HUES6 (cell line): ENCODE measurements at regions not wholly inside any gene's neighbourhood (a gene's known extent, or its start where the extent isn't known, plus 50 kb on each side); places are given as distances from the start of the nearest gene placed in this dataset.

Source experiments
- H3K27ac ChIP-seq: 2 replicates; pipeline ENCODE4 v1.7.0; 2013; ENCODE audit warnings: low read depth, mild to moderate bottlenecking, low read length, inconsistent platforms
- H3K27me3 ChIP-seq: 2 replicates; pipeline ENCODE4 v1.6.1; 2013; ENCODE audit warnings: low read length; ENCODE audit not compliant: control insufficient read depth, insufficient read depth
- H3K36me3 ChIP-seq: 2 replicates; pipeline ENCODE4 v1.6.1; 2013; ENCODE audit warnings: low read length; ENCODE audit not compliant: control insufficient read depth, insufficient read depth
- H3K4me1 ChIP-seq: 2 replicates; pipeline ENCODE4 v1.6.1; 2013; ENCODE audit warnings: low read length; ENCODE audit not compliant: control insufficient read depth, insufficient read depth
- H3K4me3 ChIP-seq: 2 replicates; pipeline ENCODE4 v1.5.1; 2013; ENCODE audit warnings: low read depth, low read length
- H3K9ac ChIP-seq: one replicate; pipeline ENCODE4 v1.6.1; 2013; ENCODE audit warnings: mild to moderate bottlenecking, low read length
- H3K9me3 ChIP-seq: 2 replicates; pipeline ENCODE4 v1.6.1; 2013; ENCODE audit warnings: low read depth, low read length; ENCODE audit not compliant: control insufficient read depth, insufficient read depth

DNA sequence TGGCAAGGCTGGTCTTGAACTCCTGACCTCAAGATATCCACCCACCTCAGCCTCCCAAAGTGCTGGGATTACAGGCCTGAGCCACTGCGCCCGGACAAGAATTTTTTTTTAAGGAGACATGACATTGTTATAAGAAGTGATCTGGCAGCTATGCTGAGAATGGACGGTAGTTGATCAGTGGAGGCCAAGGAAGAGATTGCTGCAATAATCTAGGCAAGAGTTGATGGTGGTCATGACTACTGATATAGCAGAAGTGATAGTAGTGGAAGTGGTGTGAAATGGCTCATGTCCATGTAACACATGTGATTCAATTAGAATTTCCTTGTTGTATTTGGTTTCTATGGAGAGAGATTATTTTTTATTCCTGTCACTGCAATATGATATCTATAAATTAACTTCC, 125.3 kb upstream of the CCN2 start:
- no peak overlapping the region for H3K9ac ChIP-seq

DNA sequence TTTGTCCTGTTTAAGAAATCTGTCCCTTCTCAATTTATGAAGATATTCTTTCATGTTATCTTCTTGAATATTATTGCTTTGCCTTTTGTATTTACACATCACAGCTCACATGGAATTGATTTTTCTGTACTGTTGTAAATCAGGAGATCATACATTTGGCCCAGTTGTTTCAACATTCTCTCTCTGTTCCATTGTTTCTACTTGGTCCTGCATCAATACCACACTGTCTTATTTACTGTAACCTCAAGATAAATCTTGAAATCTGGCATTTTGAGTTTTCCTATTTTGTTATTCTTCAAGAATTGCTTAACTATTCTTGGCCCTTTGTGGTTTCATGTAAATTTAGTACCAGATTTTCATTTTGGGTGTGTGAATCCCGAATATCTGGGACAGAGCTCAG, 121.7 kb upstream of the CCN2 start:
- H3K9ac ChIP-seq: no peak overlapping the region

More for the DNA sequence above, 125.3 kb upstream of the CCN2 start:
- no peak overlapping the region for H3K4me3 ChIP-seq
- no peaks in the 10 kb centered on the region for H3K4me1 ChIP-seq
- no peaks in the 10 kb centered on the region for H3K36me3 ChIP-seq
- H3K9me3 ChIP-seq: no peaks in the 10 kb centered on the region
- no peak overlapping the region for H3K27ac ChIP-seq
- no peaks in the 10 kb centered on the region for H3K27me3 ChIP-seq

GRCh38 chr6:132072271-132072670, 121.1 kb upstream of the CCN2 start:
- Histone ChIP-seq H3K4me3 (no peak overlapping the region), H3K9me3 (no peaks in the 10 kb centered on the region), H3K27me3 (no peaks in the 10 kb centered on the region), H3K9ac (no peak overlapping the region), H3K27ac (no peak overlapping the region), H3K4me1 (no peaks in the 10 kb centered on the region), H3K36me3 (no peaks in the 10 kb centered on the region)

More for the DNA sequence above, 121.7 kb upstream of the CCN2 start:
- Histone ChIP-seq H3K9me3 (no peaks in the 10 kb centered on the region), H3K27me3 (no peaks in the 10 kb centered on the region), H3K4me3 (no peak overlapping the region), H3K36me3 (no peaks in the 10 kb centered on the region), H3K27ac (no peak overlapping the region), H3K4me1 (no peaks in the 10 kb centered on the region)

DNA sequence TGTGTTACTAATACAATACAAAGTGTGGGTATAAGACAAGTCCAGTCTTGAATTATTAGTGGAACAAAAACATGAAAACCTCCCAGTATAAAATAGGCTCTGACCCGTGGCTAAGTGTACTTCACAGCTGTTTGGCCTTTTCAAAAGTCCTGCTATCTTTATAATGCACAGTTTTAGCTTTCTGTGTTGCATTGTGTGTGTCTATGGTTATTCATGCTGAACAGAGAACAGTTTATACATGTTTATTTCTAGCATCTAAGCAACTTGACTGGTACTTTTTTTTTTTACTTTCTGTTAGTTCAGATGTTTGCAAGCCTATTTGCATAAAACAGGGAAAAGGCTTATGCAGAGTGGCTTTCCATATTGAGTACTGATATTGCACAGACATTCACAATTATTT, 119.2 kb upstream of the CCN2 start:
- Histone ChIP-seq H3K9ac (no peak overlapping the region), H3K27ac (no peak overlapping the region), H3K9me3 (no peaks in the 10 kb centered on the region), H3K36me3 (no peaks in the 10 kb centered on the region), H3K4me3 (no peak overlapping the region), H3K27me3 (no peaks in the 10 kb centered on the region), H3K4me1 (no peaks in the 10 kb centered on the region)

- H3K27ac ChIP-seq: no peak overlapping the region
- H3K9me3 ChIP-seq: no peaks in the 10 kb centered on the region
- no peaks in the 10 kb centered on the region for H3K27me3 ChIP-seq
- H3K36me3 ChIP-seq: no peaks in the 10 kb centered on the region
- peaks cover 1% of the 10 kb centered on the region for H3K4me1 ChIP-seq
- H3K9ac ChIP-seq: no peak overlapping the region
- no peak overlapping the region for H3K4me3 ChIP-seq
Measured at GRCh38 chr6:132068766-132069165, 117.6 kb upstream of the CCN2 start.

GRCh38 chr6:132067286-132067685, 116.1 kb upstream of the CCN2 start:
- no peaks in the 10 kb centered on the region for H3K27me3 ChIP-seq
- no peak overlapping the region for H3K27ac ChIP-seq
- no peak overlapping the region for H3K4me3 ChIP-seq
- H3K36me3 ChIP-seq: no peaks in the 10 kb centered on the region
- H3K9me3 ChIP-seq: no peaks in the 10 kb centered on the region
- peaks cover 9% of the 10 kb centered on the region for H3K4me1 ChIP-seq
- H3K9ac ChIP-seq: no peak overlapping the region

GRCh38 chr6:132065556-132065955, 114.4 kb upstream of the CCN2 start:
- H3K4me1 ChIP-seq: peaks cover 9% of the 10 kb centered on the region
- no peak overlapping the region for H3K9ac ChIP-seq
- no peaks in the 10 kb centered on the region for H3K27me3 ChIP-seq
- no peaks in the 10 kb centered on the region for H3K36me3 ChIP-seq
- no peak overlapping the region for H3K27ac ChIP-seq
- H3K4me3 ChIP-seq: no peak overlapping the region
- no peaks in the 10 kb centered on the region for H3K9me3 ChIP-seq

DNA sequence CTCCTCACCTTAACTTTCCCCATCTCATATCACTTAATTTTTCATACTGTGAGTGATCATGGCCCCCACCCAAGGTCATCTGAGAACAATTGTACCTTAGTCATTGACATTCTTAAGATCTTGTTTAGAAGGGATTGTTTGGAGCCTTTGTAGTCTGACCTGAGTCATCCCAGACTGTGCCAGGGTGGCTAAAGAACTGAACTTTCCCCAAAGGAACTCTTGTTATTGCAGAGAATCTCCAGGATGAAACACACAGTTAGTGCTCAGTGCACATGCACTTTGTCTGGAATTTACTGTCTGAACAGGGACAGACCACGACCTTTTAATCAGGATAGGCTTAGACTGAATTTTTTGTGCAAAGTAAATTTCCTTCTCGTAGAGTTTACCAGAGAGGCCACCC, 112.6 kb upstream of the CCN2 start:
- H3K36me3 ChIP-seq: no peaks in the 10 kb centered on the region
- H3K27ac ChIP-seq: no peak overlapping the region
- no peaks in the 10 kb centered on the region for H3K27me3 ChIP-seq
- H3K9me3 ChIP-seq: no peaks in the 10 kb centered on the region
- H3K9ac ChIP-seq: no peak overlapping the region
- no peak overlapping the region for H3K4me3 ChIP-seq
- peaks cover 9% of the 10 kb centered on the region for H3K4me1 ChIP-seq

DNA sequence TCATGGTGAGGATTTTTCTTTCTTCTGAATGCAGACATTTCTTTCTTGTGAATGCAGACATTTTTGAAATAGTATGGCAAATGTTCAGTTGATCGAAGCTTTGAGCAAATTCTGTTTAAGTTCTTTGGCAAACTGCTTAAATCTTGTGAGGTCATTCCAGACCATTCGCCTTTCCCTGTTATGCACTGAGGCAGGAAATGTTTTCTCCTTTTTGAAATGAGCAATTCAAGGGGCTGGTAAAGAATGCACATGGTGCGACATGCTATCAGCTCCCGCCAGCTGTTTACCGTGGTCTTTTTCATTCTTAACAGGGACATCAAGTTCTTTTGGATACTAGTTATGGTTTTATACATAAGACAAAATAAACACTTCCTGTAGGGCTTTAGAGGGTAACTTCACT, 112.0 kb upstream of the CCN2 start:
- no peak overlapping the region for H3K27ac ChIP-seq
- no peak overlapping the region for H3K4me3 ChIP-seq
- no peaks in the 10 kb centered on the region for H3K36me3 ChIP-seq
- no peaks in the 10 kb centered on the region for H3K27me3 ChIP-seq
- peaks cover 9% of the 10 kb centered on the region for H3K4me1 ChIP-seq
- no peak overlapping the region for H3K9ac ChIP-seq
- no peaks in the 10 kb centered on the region for H3K9me3 ChIP-seq

GRCh38 chr6:132062626-132063025, 111.5 kb upstream of the CCN2 start:
- no peaks in the 10 kb centered on the region for H3K36me3 ChIP-seq
- H3K27me3 ChIP-seq: no peaks in the 10 kb centered on the region
- H3K9me3 ChIP-seq: no peaks in the 10 kb centered on the region
- H3K4me3 ChIP-seq: no peak overlapping the region
- H3K27ac ChIP-seq: no peak overlapping the region
- peaks cover 9% of the 10 kb centered on the region for H3K4me1 ChIP-seq
- no peak overlapping the region for H3K9ac ChIP-seq

GRCh38 chr6:132061381-132061780, 110.2 kb upstream of the CCN2 start:
- Histone ChIP-seq H3K27me3 (no peaks in the 10 kb centered on the region), H3K27ac (no peak overlapping the region), H3K4me1 (peaks cover 9% of the 10 kb centered on the region), H3K9ac (no peak overlapping the region), H3K4me3 (no peak overlapping the region), H3K9me3 (no peaks in the 10 kb centered on the region), H3K36me3 (no peaks in the 10 kb centered on the region)

- Histone ChIP-seq H3K4me1 (peaks cover 9% of the 10 kb centered on the region), H3K36me3 (no peaks in the 10 kb centered on the region), H3K9ac (no peak overlapping the region), H3K9me3 (no peaks in the 10 kb centered on the region), H3K27me3 (no peaks in the 10 kb centered on the region), H3K4me3 (no peak overlapping the region), H3K27ac (no peak overlapping the region)
Measured at GRCh38 chr6:132060591-132060990, 109.4 kb upstream of the CCN2 start.
